ENCODE measurements at regions not wholly inside any gene's neighbourhood (a gene's known extent, or its start where the extent isn't known, plus 50 kb on each side); places are given as distances from the start of the nearest gene placed in this dataset.

DNA sequence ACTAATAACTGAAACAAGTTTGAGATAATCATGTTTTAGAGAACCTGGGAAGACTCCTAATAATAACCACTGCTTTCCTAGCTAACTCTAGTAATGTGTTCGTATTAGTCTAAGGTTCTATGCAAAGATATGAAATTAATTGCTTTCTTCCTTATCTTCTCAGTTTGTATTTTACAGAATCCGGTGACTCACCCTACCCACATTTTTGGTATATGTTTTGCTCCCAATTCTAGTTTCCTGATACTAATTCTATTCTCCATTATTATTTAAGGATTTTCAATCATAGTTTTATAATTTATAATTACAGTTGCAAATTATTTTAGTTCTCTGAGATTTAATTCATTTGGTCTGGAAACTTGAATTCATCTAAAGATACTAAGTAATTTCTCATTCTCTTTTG is 394.6 kb upstream of the SETBP1 start:
- Mint-ChIP-seq H3K9me3 (no peaks in the 10 kb centered on the region), H3K4me3 (no peak overlapping the region), H3K27me3 (ENCODE audit: low read depth) (no peaks in the 10 kb centered on the region), H3K27ac (no peak overlapping the region), H3K4me1 (peaks cover 6% of the 10 kb centered on the region), H3K36me3 (no peaks in the 10 kb centered on the region)
- POLR2A ChIA-PET, result no interaction called here
- no peak for ATAC-seq
- TF ChIP-seq, protein P1, sequence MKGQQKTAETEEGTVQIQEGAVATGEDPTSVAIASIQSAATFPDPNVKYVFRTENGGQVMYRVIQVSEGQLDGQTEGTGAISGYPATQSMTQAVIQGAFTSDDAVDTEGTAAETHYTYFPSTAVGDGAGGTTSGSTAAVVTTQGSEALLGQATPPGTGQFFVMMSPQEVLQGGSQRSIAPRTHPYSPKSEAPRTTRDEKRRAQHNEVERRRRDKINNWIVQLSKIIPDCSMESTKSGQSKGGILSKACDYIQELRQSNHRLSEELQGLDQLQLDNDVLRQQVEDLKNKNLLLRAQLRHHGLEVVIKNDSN (CRISPR knock-in tag; IDR thresholded peaks at IDR 0.05), result no peak
- TF ChIP-seq JAZF1 (CRISPR knock-in tag; IDR thresholded peaks at IDR 0.05), result no peak
- TF ChIP-seq SMAD3 (CRISPR knock-in tag; IDR thresholded peaks at IDR 0.05; ENCODE audit: borderline replicate concordance), result no peak
- TF ChIP-seq IRF1 (CRISPR knock-in tag; IDR thresholded peaks at IDR 0.05), result no peak
- TF ChIP-seq ZNF512 (CRISPR knock-in tag; IDR thresholded peaks at IDR 0.05; ENCODE audit: borderline replicate concordance), result no peak
- no peak for TF ChIP-seq NFYB (CRISPR knock-in tag; conservative IDR thresholded peaks at IDR 0.05; ENCODE audit: low read depth)
- DNase-seq (ENCODE audit: low spot score), result no peak
- CTCF ChIA-PET, result no interaction called here

GRCh38 chr18:44290366-44290977 is 390.2 kb upstream of the SETBP1 start:
- POLR2A ChIA-PET, result no interaction called here
- ATAC-seq, result no peak

More at GRCh38 chr18:44290366-44290977, 390.2 kb upstream of the SETBP1 start:
- Mint-ChIP-seq H3K27ac (no peak overlapping the region), H3K4me1 (peaks cover 13% of the 10 kb centered on the region), H3K9me3 (no peaks in the 10 kb centered on the region), H3K4me3 (no peak overlapping the region), H3K36me3 (no peaks in the 10 kb centered on the region), H3K27me3 (ENCODE audit: low read depth) (no peaks in the 10 kb centered on the region)
- DNase-seq (ENCODE audit: low spot score), result no peak
- TF ChIP-seq, protein P2, sequence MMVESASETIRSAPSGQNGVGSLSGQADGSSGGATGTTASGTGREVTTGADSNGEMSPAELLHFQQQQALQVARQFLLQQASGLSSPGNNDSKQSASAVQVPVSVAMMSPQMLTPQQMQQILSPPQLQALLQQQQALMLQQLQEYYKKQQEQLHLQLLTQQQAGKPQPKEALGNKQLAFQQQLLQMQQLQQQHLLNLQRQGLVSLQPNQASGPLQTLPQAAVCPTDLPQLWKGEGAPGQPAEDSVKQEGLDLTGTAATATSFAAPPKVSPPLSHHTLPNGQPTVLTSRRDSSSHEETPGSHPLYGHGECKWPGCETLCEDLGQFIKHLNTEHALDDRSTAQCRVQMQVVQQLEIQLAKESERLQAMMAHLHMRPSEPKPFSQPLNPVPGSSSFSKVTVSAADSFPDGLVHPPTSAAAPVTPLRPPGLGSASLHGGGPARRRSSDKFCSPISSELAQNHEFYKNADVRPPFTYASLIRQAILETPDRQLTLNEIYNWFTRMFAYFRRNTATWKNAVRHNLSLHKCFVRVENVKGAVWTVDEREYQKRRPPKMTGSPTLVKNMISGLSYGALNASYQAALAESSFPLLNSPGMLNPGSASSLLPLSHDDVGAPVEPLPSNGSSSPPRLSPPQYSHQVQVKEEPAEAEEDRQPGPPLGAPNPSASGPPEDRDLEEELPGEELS (CRISPR knock-in tag; IDR thresholded peaks at IDR 0.05), result no peak
- no peak for TF ChIP-seq MLX (CRISPR knock-in tag; IDR thresholded peaks at IDR 0.05)
- TF ChIP-seq, protein P1 (CRISPR knock-in tag; IDR thresholded peaks at IDR 0.05), result no peak
- TF ChIP-seq ESRRA (CRISPR knock-in tag; IDR thresholded peaks at IDR 0.05; ENCODE audit: borderline replicate concordance), result no peak
- TF ChIP-seq TP53 (CRISPR knock-in tag; IDR thresholded peaks at IDR 0.05), result no peak
- TF ChIP-seq, protein P3, sequence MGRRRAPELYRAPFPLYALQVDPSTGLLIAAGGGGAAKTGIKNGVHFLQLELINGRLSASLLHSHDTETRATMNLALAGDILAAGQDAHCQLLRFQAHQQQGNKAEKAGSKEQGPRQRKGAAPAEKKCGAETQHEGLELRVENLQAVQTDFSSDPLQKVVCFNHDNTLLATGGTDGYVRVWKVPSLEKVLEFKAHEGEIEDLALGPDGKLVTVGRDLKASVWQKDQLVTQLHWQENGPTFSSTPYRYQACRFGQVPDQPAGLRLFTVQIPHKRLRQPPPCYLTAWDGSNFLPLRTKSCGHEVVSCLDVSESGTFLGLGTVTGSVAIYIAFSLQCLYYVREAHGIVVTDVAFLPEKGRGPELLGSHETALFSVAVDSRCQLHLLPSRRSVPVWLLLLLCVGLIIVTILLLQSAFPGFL (CRISPR knock-in tag; IDR thresholded peaks at IDR 0.05; ENCODE audit: borderline replicate concordance), result no peak
- TF ChIP-seq, protein P4, sequence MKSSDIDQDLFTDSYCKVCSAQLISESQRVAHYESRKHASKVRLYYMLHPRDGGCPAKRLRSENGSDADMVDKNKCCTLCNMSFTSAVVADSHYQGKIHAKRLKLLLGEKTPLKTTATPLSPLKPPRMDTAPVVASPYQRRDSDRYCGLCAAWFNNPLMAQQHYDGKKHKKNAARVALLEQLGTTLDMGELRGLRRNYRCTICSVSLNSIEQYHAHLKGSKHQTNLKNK (CRISPR knock-in tag; IDR thresholded peaks at IDR 0.05), result no peak
- TF ChIP-seq MYBL2 (CRISPR knock-in tag; IDR thresholded peaks at IDR 0.05), result no peak
- TF ChIP-seq, protein P5, sequence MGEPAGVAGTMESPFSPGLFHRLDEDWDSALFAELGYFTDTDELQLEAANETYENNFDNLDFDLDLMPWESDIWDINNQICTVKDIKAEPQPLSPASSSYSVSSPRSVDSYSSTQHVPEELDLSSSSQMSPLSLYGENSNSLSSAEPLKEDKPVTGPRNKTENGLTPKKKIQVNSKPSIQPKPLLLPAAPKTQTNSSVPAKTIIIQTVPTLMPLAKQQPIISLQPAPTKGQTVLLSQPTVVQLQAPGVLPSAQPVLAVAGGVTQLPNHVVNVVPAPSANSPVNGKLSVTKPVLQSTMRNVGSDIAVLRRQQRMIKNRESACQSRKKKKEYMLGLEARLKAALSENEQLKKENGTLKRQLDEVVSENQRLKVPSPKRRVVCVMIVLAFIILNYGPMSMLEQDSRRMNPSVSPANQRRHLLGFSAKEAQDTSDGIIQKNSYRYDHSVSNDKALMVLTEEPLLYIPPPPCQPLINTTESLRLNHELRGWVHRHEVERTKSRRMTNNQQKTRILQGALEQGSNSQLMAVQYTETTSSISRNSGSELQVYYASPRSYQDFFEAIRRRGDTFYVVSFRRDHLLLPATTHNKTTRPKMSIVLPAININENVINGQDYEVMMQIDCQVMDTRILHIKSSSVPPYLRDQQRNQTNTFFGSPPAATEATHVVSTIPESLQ (CRISPR knock-in tag; IDR thresholded peaks at IDR 0.05), result no peak
- no peak for TF ChIP-seq OVOL2 (CRISPR knock-in tag; IDR thresholded peaks at IDR 0.05; ENCODE audit: borderline replicate concordance)
- TF ChIP-seq, protein P6, sequence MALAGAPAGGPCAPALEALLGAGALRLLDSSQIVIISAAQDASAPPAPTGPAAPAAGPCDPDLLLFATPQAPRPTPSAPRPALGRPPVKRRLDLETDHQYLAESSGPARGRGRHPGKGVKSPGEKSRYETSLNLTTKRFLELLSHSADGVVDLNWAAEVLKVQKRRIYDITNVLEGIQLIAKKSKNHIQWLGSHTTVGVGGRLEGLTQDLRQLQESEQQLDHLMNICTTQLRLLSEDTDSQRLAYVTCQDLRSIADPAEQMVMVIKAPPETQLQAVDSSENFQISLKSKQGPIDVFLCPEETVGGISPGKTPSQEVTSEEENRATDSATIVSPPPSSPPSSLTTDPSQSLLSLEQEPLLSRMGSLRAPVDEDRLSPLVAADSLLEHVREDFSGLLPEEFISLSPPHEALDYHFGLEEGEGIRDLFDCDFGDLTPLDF (CRISPR knock-in tag; IDR thresholded peaks at IDR 0.05), result no peak
- CTCF ChIA-PET, result no interaction called here
